Astrocyte (in vitro differentiated cells and primary cell): ENCODE measurements at regions not wholly inside any gene's neighbourhood (a gene's known extent, or its start where the extent isn't known, plus 50 kb on each side); places are given as distances from the start of the nearest gene placed in this dataset.
A peak's percentile ranks its signal among the peaks of the same experiment; 100 is the strongest.

Experiments used
- DNase-seq: peaks from one replicate; pipeline ENCODE4 v3.0.0-alpha.2; 2010; ENCODE audit warnings: low read depth
- FAIRE-seq: peaks from 2 replicates; lab custom pipeline; 2011; peaks lifted over from hg19 to GRCh38; lab: Jason Lieb, UNC
- H2AFZ ChIP-seq: 2 replicates; pipeline ENCODE4 v1.6.0; 2012; ENCODE audit warnings: low read depth, low read length, inconsistent platforms
- H3K27ac ChIP-seq: 2 replicates; pipeline ENCODE4 v1.5.1; 2011; ENCODE audit warnings: low read depth, low read length, inconsistent platforms
- H3K27me3 ChIP-seq: 2 replicates; pipeline ENCODE4 v1.6.0; 2011; ENCODE audit warnings: low read length, inconsistent platforms; ENCODE audit not compliant: insufficient read depth
- H3K36me3 ChIP-seq: 2 replicates; pipeline ENCODE4 v1.5.1; 2011; ENCODE audit warnings: low read length, inconsistent platforms; ENCODE audit not compliant: insufficient read depth
- H3K4me1 ChIP-seq: 2 replicates; pipeline ENCODE4 v1.5.1; 2011; ENCODE audit warnings: low read length, inconsistent platforms; ENCODE audit not compliant: insufficient read depth
- H3K4me2 ChIP-seq: 2 replicates; pipeline ENCODE4 v1.6.0; 2012; ENCODE audit warnings: low read length, inconsistent platforms
- H3K4me3 ChIP-seq: 2 replicates; pipeline ENCODE4 v1.5.1; 2011; ENCODE audit warnings: low read depth, mild to moderate bottlenecking, low read length, inconsistent platforms; ENCODE audit not compliant: insufficient read depth
- H3K79me2 ChIP-seq: 2 replicates; pipeline ENCODE4 v1.6.0; 2012; ENCODE audit warnings: mild to moderate bottlenecking, low read length, inconsistent platforms; ENCODE audit not compliant: insufficient read depth
- H3K9ac ChIP-seq: 2 replicates; pipeline ENCODE4 v1.6.0; 2012; ENCODE audit warnings: mild to moderate bottlenecking, low read length, inconsistent platforms
- H3K9me3 ChIP-seq: 2 replicates; pipeline ENCODE4 v1.5.1; 2012; ENCODE audit warnings: low read depth, mild to moderate bottlenecking, low read length, inconsistent platforms; ENCODE audit not compliant: insufficient read depth
- H4K20me1 ChIP-seq: 2 replicates; pipeline ENCODE4 v1.6.0; 2012; ENCODE audit warnings: low read length, inconsistent platforms; ENCODE audit not compliant: insufficient read depth
- H3K27ac Mint-ChIP-seq: one replicate; pipeline ENCODE4 v1.8.0; 2021; ENCODE audit warnings: mild to moderate bottlenecking, mixed read lengths; ENCODE audit not compliant: unreplicated experiment
- H3K27me3 Mint-ChIP-seq: one replicate; pipeline ENCODE4 v1.8.0; 2021; ENCODE audit warnings: low read depth, mixed read lengths; ENCODE audit not compliant: unreplicated experiment
- H3K36me3 Mint-ChIP-seq: one replicate; pipeline ENCODE4 v1.8.0; 2021; ENCODE audit warnings: low read depth, mixed read lengths; ENCODE audit not compliant: unreplicated experiment
- H3K4me1 Mint-ChIP-seq: one replicate; pipeline ENCODE4 v1.8.0; 2021; ENCODE audit warnings: low read depth, mixed read lengths; ENCODE audit not compliant: unreplicated experiment
- H3K4me3 Mint-ChIP-seq: one replicate; pipeline ENCODE4 v1.8.0; 2021; ENCODE audit warnings: mild to moderate bottlenecking, moderate library complexity, mixed read lengths; ENCODE audit not compliant: unreplicated experiment
- H3K9me3 Mint-ChIP-seq: one replicate; pipeline ENCODE4 v1.8.0; 2021; ENCODE audit warnings: mild to moderate bottlenecking, mixed read lengths; ENCODE audit not compliant: unreplicated experiment
- EZH2 ChIP-seq: IDR thresholded peaks from 2 replicates; pipeline ENCODE4 v1.6.1; 2012; ENCODE audit warnings: mild to moderate bottlenecking, low read length, inconsistent platforms; ENCODE audit not compliant: insufficient read depth
- TF ChIP-seq, protein P1 (sequence below): IDR thresholded peaks from 2 replicates; pipeline ENCODE4 v1.5.1; 2011; ENCODE audit warnings: low read depth, mild to moderate bottlenecking, inconsistent platforms, low read length, moderate library complexity; ENCODE audit not compliant: insufficient read depth

DNA sequence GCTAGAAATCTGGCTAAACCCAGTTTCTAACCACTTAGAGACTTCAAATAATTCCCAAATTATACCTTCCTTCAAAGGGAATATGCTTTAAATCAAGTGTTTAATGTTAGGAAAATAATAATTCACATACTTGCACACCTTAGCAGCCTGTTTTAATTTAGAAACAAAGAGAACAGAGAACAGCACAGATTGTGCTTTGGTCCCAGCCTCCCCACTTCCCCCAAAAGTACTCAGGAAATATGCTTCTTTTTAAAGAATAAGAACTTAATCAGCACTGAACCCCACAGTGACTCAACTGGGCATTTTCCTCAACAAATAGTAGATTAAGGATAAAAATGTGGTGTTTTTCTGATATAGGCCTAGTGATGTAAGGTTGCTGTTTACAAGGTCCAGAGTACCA lies 295.8 kb downstream of the GBA3 start:
- DNase-seq (peak; percentile 44), FAIRE-seq (no peak)
- Histone ChIP-seq H4K20me1 (no peaks in the 10 kb centered on the region), H3K36me3 (no peaks in the 10 kb centered on the region), H3K79me2 (no peaks in the 10 kb centered on the region), H3K9me3 (no peaks in the 10 kb centered on the region), H3K4me1 (peaks cover 24% of the 10 kb centered on the region), H2AFZ (no peak overlapping the region), H3K27ac (peak overlapping the region; percentile 50), H3K27me3 (no peaks in the 10 kb centered on the region), H3K4me3 (no peak overlapping the region), H3K4me2 (peak overlapping the region; percentile 60), H3K9ac (peak overlapping the region; percentile 2)
- peaks cover 13% of the 10 kb centered on the region for H3K4me1 Mint-ChIP-seq
- no peaks in the 10 kb centered on the region for H3K27me3 Mint-ChIP-seq
- no peak overlapping the region for H3K27ac Mint-ChIP-seq
- TF ChIP-seq EZH2 = no peak
- TF ChIP-seq, protein P1, sequence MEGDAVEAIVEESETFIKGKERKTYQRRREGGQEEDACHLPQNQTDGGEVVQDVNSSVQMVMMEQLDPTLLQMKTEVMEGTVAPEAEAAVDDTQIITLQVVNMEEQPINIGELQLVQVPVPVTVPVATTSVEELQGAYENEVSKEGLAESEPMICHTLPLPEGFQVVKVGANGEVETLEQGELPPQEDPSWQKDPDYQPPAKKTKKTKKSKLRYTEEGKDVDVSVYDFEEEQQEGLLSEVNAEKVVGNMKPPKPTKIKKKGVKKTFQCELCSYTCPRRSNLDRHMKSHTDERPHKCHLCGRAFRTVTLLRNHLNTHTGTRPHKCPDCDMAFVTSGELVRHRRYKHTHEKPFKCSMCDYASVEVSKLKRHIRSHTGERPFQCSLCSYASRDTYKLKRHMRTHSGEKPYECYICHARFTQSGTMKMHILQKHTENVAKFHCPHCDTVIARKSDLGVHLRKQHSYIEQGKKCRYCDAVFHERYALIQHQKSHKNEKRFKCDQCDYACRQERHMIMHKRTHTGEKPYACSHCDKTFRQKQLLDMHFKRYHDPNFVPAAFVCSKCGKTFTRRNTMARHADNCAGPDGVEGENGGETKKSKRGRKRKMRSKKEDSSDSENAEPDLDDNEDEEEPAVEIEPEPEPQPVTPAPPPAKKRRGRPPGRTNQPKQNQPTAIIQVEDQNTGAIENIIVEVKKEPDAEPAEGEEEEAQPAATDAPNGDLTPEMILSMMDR = no peak
- H3K4me3 Mint-ChIP-seq = no peak overlapping the region
- H3K9me3 Mint-ChIP-seq = no peaks in the 10 kb centered on the region
- H3K36me3 Mint-ChIP-seq = no peaks in the 10 kb centered on the region

DNA sequence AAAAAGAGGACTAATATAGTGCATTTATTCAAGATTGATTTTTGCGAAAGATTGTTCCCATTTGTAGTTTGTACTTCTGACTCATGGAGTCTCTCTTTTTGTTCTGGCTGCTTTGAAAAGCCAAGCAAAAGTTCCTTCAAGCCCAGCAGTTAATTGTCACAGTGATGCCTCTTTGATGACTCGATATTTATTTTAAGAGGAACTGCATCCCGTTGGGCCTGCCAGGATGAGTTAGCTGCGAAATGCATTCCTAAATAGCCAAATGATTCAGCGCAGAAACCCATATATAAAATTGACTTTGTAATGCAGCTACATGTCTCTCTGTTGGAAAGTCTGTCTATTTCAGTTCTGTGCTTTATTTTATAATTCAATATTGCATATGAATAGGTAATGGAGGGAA lies 295.1 kb downstream of the GBA3 start:
- Histone ChIP-seq H3K4me3 (no peak overlapping the region), H3K9me3 (no peaks in the 10 kb centered on the region), H3K79me2 (no peaks in the 10 kb centered on the region), H3K36me3 (no peaks in the 10 kb centered on the region), H3K27me3 (no peaks in the 10 kb centered on the region), H3K4me2 (peak overlapping the region; percentile 60), H3K4me1 (peaks cover 24% of the 10 kb centered on the region), H2AFZ (no peak overlapping the region), H3K9ac (peak overlapping the region; percentile 4), H4K20me1 (no peaks in the 10 kb centered on the region), H3K27ac (peak overlapping the region; percentile 50)
- Mint-ChIP-seq H3K4me1 (peaks cover 13% of the 10 kb centered on the region), H3K4me3 (no peak overlapping the region), H3K36me3 (no peaks in the 10 kb centered on the region), H3K9me3 (no peaks in the 10 kb centered on the region), H3K27me3 (no peaks in the 10 kb centered on the region), H3K27ac (no peak overlapping the region)
- TF ChIP-seq, protein P1 = no peak
- TF ChIP-seq EZH2 = no peak
- FAIRE-seq (no peak), DNase-seq (peak; percentile 92)

DNA sequence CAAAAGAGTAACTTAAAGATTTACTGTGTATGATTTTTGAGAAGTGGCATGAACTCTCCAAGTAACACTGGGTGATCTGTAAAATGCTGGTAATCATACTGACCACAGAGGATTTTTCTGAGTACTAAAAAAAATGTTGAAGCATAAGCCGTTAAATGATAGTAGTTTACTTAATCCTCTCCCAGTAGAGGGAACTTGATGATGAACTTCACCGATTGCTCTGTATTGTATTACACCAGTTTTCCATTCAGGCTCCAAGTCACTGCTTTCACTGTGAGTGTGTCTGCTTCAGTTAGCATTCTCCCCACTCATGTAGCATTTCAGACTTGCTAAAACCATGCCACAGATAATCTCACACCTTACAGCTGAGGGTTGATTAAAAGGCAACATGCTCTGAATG lies 294.1 kb downstream of the GBA3 start:
- no peaks in the 10 kb centered on the region for H3K9me3 ChIP-seq
- H2AFZ ChIP-seq = no peak overlapping the region
- FAIRE-seq (no peak), DNase-seq (peak; percentile 32)
- peaks cover 24% of the 10 kb centered on the region for H3K4me1 ChIP-seq
- no peaks in the 10 kb centered on the region for H3K79me2 ChIP-seq
- H4K20me1 ChIP-seq = no peaks in the 10 kb centered on the region
- H3K9ac ChIP-seq = no peak overlapping the region
- Mint-ChIP-seq H3K36me3 (no peaks in the 10 kb centered on the region), H3K9me3 (no peaks in the 10 kb centered on the region), H3K27ac (no peak overlapping the region), H3K27me3 (no peaks in the 10 kb centered on the region), H3K4me1 (peaks cover 13% of the 10 kb centered on the region), H3K4me3 (no peak overlapping the region)
- TF ChIP-seq, protein P1 = no peak
- TF ChIP-seq EZH2 = no peak
- H3K4me2 ChIP-seq = no peak overlapping the region
- peak overlapping the region; percentile 49 for H3K27ac ChIP-seq
- H3K27me3 ChIP-seq = no peaks in the 10 kb centered on the region
- H3K4me3 ChIP-seq = no peak overlapping the region
- H3K36me3 ChIP-seq = no peaks in the 10 kb centered on the region
